Hindlimb muscle (tissue), 1 donor: ENCODE measurements at regions not wholly inside any gene's neighbourhood (a gene's known extent, or its start where the extent isn't known, plus 50 kb on each side); places are given as distances from the start of the nearest gene placed in this dataset.

ENCODE experiments used
- DNase-seq: peaks from one replicate; pipeline ENCODE4 v3.0.0-alpha.2; 2013

- DNase-seq = no peak
Measured at GRCh38 chr1:110763149-110763548, 88.4 kb upstream of the KCNA3 start.

DNA sequence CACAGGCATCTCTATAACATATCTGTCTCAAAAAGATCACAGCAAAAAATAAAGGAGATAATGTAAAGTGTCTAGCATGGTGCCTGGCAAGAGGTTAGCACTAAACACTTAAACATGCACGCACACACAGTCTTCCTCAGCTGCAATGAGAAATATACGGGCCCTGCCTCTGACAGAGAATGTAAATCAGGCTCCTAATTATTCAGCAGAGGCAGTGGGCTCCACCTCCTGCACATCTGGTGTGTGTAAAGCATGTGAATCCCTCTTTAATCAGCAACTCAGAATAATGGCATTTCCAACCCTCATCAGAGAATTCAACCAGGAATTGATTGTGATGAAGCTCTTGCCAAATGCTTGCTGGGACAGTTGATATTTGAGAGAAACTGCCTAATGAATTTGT, 85.6 kb upstream of the KCNA3 start:
- DNase-seq = no peak

DNA sequence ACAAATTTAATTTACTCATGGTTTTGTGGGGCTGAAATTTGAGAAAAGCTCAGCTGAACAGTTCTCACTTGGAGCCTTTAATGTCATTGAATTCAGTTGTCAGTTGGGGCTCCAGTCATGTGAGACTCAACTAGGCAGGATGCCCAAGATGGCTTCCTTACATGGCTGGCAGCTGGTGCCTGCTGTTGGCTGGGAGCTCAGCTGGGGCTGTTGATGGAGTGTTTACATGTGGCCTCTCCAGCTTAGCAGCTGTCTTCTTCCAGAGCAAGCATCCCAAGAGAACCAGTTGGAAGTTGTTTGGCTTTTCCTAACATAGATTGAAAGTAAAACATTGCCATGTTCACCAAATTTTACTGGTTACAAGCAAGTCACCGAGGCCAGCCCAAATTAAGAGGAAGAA, 81.8 kb upstream of the KCNA3 start:
- DNase-seq = peak; percentile 54

GRCh38 chr1:110752941-110753725, 78.4 kb upstream of the KCNA3 start:
- DNase-seq = no peak

DNA sequence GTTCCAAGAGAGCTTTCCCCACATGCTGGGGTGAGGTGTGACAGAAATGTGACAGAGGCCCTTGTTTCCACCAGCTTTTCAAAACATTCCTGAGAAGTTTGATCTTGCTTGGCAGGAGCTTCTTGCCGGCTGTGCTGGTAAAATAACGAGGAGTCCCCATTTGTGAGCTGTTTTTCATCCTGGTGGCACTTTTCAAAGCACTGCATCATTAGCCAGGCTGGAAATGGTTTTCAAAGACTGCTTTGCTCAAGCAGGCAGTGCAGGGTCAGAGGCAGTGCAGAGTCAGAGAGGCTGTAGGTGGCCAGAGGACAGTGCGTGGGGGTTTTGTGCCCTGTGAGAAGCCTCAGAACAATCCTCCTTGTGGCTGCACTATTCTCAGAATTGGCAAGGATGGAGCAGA, 75.8 kb upstream of the KCNA3 start:
- no peak for DNase-seq

GRCh38 chr1:110749960-110750359, 75.2 kb upstream of the KCNA3 start:
- DNase-seq = no peak

GRCh38 chr1:110746644-110747259, 72.0 kb upstream of the KCNA3 start:
- peak; percentile 62 for DNase-seq

DNA sequence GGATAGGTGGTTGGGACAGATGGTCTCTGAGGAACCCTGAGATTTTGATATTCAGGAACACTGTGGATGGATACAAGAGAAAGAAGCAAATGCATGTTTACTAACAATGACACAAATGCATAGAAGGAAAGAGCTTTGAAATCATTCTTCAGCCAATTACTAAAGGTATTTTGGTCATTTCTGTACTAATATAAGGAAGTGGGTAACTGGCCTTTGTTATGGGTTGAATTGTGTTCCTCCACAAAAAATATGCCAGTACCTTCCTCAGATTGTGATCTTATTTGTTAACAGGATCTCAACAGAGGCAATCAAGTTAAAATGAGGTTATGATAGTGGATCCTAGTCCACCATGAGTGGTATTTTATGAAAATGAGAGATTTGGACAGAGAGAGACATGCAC, 68.7 kb upstream of the KCNA3 start:
- DNase-seq = no peak

GRCh38 chr1:110736900-110737605, 62.3 kb upstream of the KCNA3 start:
- DNase-seq = no peak

- DNase-seq = no peak
Measured at GRCh38 chr1:110734133-110734680, 59.5 kb upstream of the KCNA3 start.

- no peak for DNase-seq
Measured at GRCh38 chr1:110731529-110731928, 56.8 kb upstream of the KCNA3 start.

- DNase-seq = no peak
Measured at GRCh38 chr1:110728388-110729001, 53.8 kb upstream of the KCNA3 start.

DNA sequence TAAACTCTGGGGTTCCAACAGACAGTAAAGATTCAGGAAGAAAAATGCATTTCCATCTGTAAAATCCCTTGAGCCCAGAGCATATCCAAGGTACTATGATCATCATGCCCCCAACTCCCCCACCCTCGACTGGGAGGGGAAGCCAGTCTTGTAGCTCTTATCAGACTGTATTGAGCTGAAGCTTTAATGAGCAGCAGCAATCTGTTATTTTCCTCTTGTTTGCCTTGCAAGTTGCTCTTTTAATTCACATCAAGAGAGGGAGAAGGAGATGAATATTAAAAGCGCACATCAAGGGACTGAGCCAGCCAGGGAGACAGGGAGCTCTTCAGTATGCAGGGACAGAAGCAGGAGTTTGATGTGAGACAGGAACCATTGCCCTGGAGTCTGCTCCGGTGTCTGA, 52.5 kb upstream of the KCNA3 start:
- DNase-seq = no peak

DNA sequence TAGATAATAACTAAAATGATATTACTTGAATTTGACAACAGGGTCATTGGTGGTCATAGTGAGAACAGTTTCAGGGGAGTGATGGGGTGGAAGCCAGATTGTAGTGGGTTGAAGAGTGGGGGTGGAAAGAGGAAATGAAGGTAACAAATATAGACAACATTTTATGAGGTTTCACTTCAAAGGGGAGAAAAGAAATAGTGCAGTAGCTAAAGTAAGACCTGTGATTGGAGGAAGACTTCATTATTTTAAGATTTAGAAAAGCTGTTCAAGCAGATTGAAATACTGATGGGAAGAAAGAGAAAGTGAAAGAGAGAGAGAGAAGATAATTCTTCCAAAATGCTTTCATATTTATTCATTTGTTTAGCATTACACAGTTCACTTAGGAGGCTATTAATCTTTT, 52.0 kb upstream of the KCNA3 start:
- DNase-seq = no peak
